ENCODE measurements at regions not wholly inside any gene's neighbourhood (a gene's known extent, or its start where the extent isn't known, plus 50 kb on each side); places are given as distances from the start of the nearest gene placed in this dataset.

- no peak for TF ChIP-seq POLR2A (IDR thresholded peaks at IDR 0.05)
- no peak for TF ChIP-seq CTCF (IDR thresholded peaks at IDR 0.05)
Observed at GRCh38 chr22:19619144-19620009, 94.9 kb upstream of the SEPTIN5 start.
